ENCODE measurements at regions not wholly inside any gene's neighbourhood (a gene's known extent, or its start where the extent isn't known, plus 50 kb on each side); places are given as distances from the start of the nearest gene placed in this dataset.
"Not testable (repeated sequence)": the region's sequence is repeated elsewhere in the genome, so short reads cannot be mapped to it uniquely, and the experiment has no call there.

GRCh38 chr4:123014038-123014437 lies 91.6 kb upstream of the NUDT6 start:
- Mint-ChIP-seq H3K27ac (no peak overlapping the region), H3K9me3 (no peaks in the 10 kb centered on the region), H3K27me3 (no peaks in the 10 kb centered on the region), H3K36me3 (peaks cover 14% of the 10 kb centered on the region), H3K4me1 (no peaks in the 10 kb centered on the region), H3K4me3 (peak overlapping the region in 1 of 4 donors; percentile 34)

- H3K27me3 Mint-ChIP-seq = no peaks in the 10 kb centered on the region
- H3K4me1 Mint-ChIP-seq = peaks cover 0 to 2% (median 0%) of the 10 kb centered on the region in 3 donors
- H3K27ac Mint-ChIP-seq = no peak overlapping the region
- H3K36me3 Mint-ChIP-seq = peaks cover 5% of the 10 kb centered on the region
- H3K9me3 Mint-ChIP-seq = no peaks in the 10 kb centered on the region
- no peak overlapping the region for H3K4me3 Mint-ChIP-seq
Observed at GRCh38 chr4:123017078-123017477, 94.7 kb upstream of the NUDT6 start.

GRCh38 chr4:123017636-123018395 lies 95.4 kb upstream of the NUDT6 start:
- H3K4me1 Mint-ChIP-seq = peaks cover 0 to 2% (median 0%) of the 10 kb centered on the region in 3 donors
- H3K9me3 Mint-ChIP-seq = no peaks in the 10 kb centered on the region
- peaks cover 4% of the 10 kb centered on the region for H3K36me3 Mint-ChIP-seq
- H3K4me3 Mint-ChIP-seq = no peak overlapping the region
- H3K27ac Mint-ChIP-seq = no peak overlapping the region
- no peaks in the 10 kb centered on the region for H3K27me3 Mint-ChIP-seq

DNA sequence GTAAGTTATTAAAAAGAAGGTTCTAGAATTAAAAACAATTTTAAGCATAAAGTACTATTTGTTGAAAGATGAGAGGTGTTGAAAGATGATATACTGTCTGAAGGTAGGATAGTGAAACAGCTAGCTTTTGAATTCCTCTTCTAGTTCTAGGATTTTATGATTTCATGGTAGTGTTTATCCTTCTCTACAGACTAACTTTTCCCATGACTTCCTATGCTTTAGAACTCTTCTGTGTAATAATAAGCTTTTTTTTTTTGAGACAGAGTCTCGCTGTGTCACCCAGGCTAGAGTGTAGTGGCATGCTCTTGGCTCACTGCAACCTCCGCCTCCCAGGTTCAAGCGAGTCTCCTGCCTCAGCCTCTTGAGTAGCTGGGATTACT lies 96.0 kb upstream of the NUDT6 start:
- H3K27me3 Mint-ChIP-seq = no peaks in the 10 kb centered on the region
- no peak overlapping the region for H3K4me3 Mint-ChIP-seq
- H3K36me3 Mint-ChIP-seq = peaks cover 1% of the 10 kb centered on the region
- H3K4me1 Mint-ChIP-seq = peaks cover 0 to 2% (median 0%) of the 10 kb centered on the region in 3 donors
- no peak overlapping the region for H3K27ac Mint-ChIP-seq
- H3K9me3 Mint-ChIP-seq = no peaks in the 10 kb centered on the region

- H3K27me3 Mint-ChIP-seq = no peaks in the 10 kb centered on the region
- no peak overlapping the region for H3K4me3 Mint-ChIP-seq
- H3K36me3 Mint-ChIP-seq = no peaks in the 10 kb centered on the region
- H3K27ac Mint-ChIP-seq = no peak overlapping the region
- peaks cover 0 to 2% (median 0%) of the 10 kb centered on the region in 3 donors for H3K4me1 Mint-ChIP-seq
- no peaks in the 10 kb centered on the region for H3K9me3 Mint-ChIP-seq
Observed at GRCh38 chr4:123020285-123020684, 97.9 kb upstream of the NUDT6 start.

GRCh38 chr4:123023647-123024046 lies 101.2 kb upstream of the NUDT6 start:
- no peaks in the 10 kb centered on the region for H3K27me3 Mint-ChIP-seq
- H3K4me1 Mint-ChIP-seq = peaks cover 0 to 7% (median 2%) of the 10 kb centered on the region in 3 donors

DNA sequence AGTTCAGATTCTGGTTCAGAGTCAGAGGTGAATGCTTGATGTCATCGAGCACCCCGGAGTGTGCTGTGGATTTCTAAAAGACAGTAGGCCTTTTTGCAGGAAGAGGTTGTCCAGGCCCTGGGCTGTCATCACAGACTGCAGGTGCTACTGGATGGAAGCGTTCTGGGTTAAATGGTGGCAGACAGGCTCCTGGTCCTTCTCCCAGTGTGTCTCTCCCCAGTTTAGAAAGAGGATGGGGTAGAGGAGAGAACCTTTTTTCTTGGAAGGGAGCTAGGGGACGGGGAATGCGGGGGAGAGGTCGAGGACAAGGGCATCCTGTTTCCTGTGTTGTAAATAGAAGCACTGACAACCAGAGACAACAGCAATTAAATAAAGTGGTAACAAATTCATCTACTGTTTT lies 102.3 kb upstream of the NUDT6 start:
- no peak overlapping the region for H3K4me3 Mint-ChIP-seq
- peaks cover 4% of the 10 kb centered on the region for H3K36me3 Mint-ChIP-seq
- no peaks in the 10 kb centered on the region for H3K27me3 Mint-ChIP-seq
- H3K9me3 Mint-ChIP-seq = no peaks in the 10 kb centered on the region
- peaks cover 0 to 7% (median 2%) of the 10 kb centered on the region in 3 donors for H3K4me1 Mint-ChIP-seq
- H3K27ac Mint-ChIP-seq = peak overlapping the region in 1 of 3 donors; percentile 14

More at GRCh38 chr4:123023647-123024046, 101.2 kb upstream of the NUDT6 start:
- Mint-ChIP-seq H3K4me3 (peak overlapping the region in 1 of 4 donors; percentile 32), H3K36me3 (peaks cover 2% of the 10 kb centered on the region), H3K9me3 (no peaks in the 10 kb centered on the region), H3K27ac (no peak overlapping the region)

- Mint-ChIP-seq H3K27me3 (no peaks in the 10 kb centered on the region), H3K36me3 (peaks cover 4% of the 10 kb centered on the region), H3K4me1 (peaks cover 0 to 7% (median 0%) of the 10 kb centered on the region in 3 donors), H3K9me3 (no peaks in the 10 kb centered on the region), H3K27ac (no peak overlapping the region), H3K4me3 (no peak overlapping the region)
Observed at GRCh38 chr4:123025398-123025797, 103.0 kb upstream of the NUDT6 start.

DNA sequence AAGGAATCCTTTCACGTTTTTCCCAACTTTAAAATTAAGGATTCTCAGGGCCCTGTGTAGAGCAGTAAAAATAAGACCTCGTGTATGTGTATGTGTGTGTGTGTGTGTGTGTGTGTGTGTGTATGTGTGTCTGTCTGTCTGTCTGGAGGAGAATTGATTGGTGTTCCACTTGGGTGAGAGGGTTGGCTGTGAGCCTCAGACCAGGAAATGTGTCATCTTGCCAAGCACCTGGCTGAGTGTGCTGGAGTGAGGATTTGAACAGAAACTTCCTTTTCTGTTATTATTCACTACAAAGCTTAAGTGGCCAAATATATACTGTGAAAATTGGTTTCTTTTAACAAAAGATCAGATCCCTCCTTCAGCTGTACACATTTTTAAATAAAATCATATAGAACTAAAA lies 103.6 kb upstream of the NUDT6 start:
- not testable (repeated sequence) for H3K4me1 Mint-ChIP-seq, H3K27me3 Mint-ChIP-seq, H3K4me3 Mint-ChIP-seq, H3K27ac Mint-ChIP-seq, H3K36me3 Mint-ChIP-seq, H3K9me3 Mint-ChIP-seq

GRCh38 chr4:123031664-123032063 lies 109.3 kb upstream of the NUDT6 start:
- Mint-ChIP-seq H3K36me3 (peaks cover 4% of the 10 kb centered on the region), H3K27me3 (no peaks in the 10 kb centered on the region)

GRCh38 chr4:123034023-123034422 lies 111.6 kb upstream of the NUDT6 start:
- peaks cover 8% of the 10 kb centered on the region for H3K36me3 Mint-ChIP-seq
- H3K9me3 Mint-ChIP-seq = no peaks in the 10 kb centered on the region
- no peaks in the 10 kb centered on the region for H3K27me3 Mint-ChIP-seq
- peaks cover 0 to 1% (median 0%) of the 10 kb centered on the region in 3 donors for H3K4me1 Mint-ChIP-seq
- H3K4me3 Mint-ChIP-seq = no peak overlapping the region
- H3K27ac Mint-ChIP-seq = no peak overlapping the region

More at GRCh38 chr4:123031664-123032063, 109.3 kb upstream of the NUDT6 start:
- H3K9me3 Mint-ChIP-seq = no peaks in the 10 kb centered on the region
- H3K4me3 Mint-ChIP-seq = no peak overlapping the region
- H3K4me1 Mint-ChIP-seq = peaks cover 0 to 7% (median 1%) of the 10 kb centered on the region in 3 donors
- H3K27ac Mint-ChIP-seq = no peak overlapping the region

DNA sequence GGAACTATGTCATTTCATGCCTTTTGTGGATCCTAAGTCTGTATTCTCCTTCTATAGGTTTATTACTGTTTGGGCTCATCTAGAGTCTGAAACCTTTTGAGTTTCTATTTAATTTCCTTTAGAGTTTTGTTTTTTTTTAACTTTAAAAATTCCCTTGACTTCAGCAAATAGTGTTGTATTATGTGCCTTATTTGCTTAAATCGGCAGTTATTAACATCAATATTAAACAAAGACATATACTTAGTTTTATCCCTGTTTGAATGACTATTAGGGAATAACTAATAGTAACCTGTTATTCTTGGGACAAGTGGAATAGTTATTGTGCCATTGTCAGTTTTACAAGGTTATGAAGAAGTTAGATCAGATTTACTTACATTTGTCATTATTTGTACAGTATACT lies 112.8 kb upstream of the NUDT6 start:
- no peak overlapping the region for H3K4me3 Mint-ChIP-seq
- peaks cover 0 to 1% (median 0%) of the 10 kb centered on the region in 3 donors for H3K4me1 Mint-ChIP-seq
- peaks cover 9% of the 10 kb centered on the region for H3K36me3 Mint-ChIP-seq
- H3K27me3 Mint-ChIP-seq = no peaks in the 10 kb centered on the region
- H3K9me3 Mint-ChIP-seq = no peaks in the 10 kb centered on the region
- H3K27ac Mint-ChIP-seq = no peak overlapping the region

GRCh38 chr4:123037804-123038203 lies 115.4 kb upstream of the NUDT6 start:
- Mint-ChIP-seq H3K9me3 (peaks cover 0 to 8% (median 5%) of the 10 kb centered on the region in 3 donors), H3K4me3 (no peak overlapping the region), H3K27me3 (no peaks in the 10 kb centered on the region), H3K27ac (no peak overlapping the region), H3K36me3 (peaks cover 16% of the 10 kb centered on the region), H3K4me1 (peaks cover 0 to 1% (median 0%) of the 10 kb centered on the region in 3 donors)

DNA sequence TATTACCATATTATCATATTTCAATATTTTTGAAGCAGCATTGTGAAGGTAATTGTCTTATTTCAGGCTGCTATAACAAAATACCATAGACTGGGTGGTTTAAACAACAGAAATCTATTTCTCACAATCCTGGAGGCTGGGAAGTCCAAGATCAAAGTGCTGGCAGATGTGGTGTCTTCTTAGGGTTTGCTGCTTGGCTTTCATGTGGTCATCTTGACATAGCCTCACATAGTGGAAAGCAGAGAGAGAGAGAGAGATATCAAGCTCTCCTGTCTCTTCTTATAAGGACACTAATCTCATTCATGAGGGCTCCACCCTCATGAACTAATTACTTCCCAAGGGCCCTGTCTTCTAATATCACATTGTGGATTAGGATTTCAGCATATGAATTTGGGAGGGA lies 119.7 kb upstream of the NUDT6 start:
- Mint-ChIP-seq H3K36me3 (peaks cover 40% of the 10 kb centered on the region), H3K27ac (no peak overlapping the region), H3K9me3 (peaks cover 3 to 30% (median 16%) of the 10 kb centered on the region in 3 donors), H3K27me3 (no peaks in the 10 kb centered on the region), H3K4me1 (peaks cover 0 to 2% (median 0%) of the 10 kb centered on the region in 3 donors), H3K4me3 (peak overlapping the region in 1 of 4 donors; percentile 74)

DNA sequence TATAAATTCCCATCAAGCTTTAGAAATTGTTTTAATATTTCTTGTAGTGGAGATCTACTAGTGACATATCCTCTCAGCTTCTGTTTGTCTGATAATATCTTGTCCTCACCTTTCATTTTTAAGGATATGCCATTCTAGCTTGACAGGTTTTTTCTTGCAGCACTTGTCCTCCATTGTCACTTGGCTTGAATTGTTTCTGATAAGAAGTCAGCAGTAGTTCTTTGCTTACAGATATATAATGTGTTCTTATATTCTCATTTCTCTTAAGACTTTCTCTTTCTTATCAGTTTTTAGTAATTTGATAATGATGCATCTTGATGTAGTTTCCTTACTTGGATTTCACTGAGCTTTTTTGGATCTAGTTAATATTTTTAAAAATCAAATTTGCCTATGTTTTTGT lies 120.6 kb upstream of the NUDT6 start:
- Mint-ChIP-seq H3K27ac (no peak overlapping the region), H3K4me1 (peaks cover 0 to 2% (median 0%) of the 10 kb centered on the region in 3 donors)

More for the DNA sequence above, 120.6 kb upstream of the NUDT6 start:
- Mint-ChIP-seq H3K27me3 (no peaks in the 10 kb centered on the region), H3K4me3 (peak overlapping the region in 1 of 4 donors; percentile 68), H3K36me3 (peaks cover 44% of the 10 kb centered on the region), H3K9me3 (peaks cover 3 to 36% (median 21%) of the 10 kb centered on the region in 3 donors)
